ENCODE measurements at regions not wholly inside any gene's neighbourhood (a gene's known extent, or its start where the extent isn't known, plus 50 kb on each side); places are given as distances from the start of the nearest gene placed in this dataset.

DNA sequence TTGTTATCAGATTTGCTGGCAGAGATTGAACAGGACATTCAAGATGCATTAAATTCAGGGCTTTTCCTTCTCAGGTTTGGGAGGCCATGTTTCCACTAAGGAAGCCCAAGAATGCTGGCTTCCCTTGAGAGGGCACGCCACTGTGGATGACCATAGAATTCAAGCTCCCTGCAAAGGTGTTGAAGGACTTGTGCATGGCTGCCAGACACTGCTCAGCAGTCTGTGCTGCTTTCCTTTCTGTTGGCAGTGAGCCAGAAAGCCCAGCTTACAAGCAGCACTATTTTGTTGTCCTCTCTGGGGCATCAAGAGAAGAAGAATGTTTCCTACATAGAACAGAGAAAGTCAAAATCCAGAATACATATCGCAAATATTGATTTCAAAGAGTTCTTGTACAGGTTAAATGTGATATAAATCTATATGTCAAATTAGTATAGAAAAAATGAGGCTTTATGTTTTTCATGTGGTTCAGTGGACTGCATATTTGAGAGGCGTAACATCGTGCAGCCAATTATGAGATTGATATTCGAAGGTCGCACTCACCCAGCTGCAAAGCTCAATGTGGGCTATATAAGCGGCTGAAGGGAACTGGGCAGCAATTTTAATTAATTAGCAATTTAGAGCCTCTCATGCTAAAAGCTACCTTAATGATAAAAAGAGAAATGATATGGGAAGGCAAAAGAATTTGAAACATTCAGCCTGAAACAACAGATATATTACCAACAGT, 103.1 kb upstream of the ISL1 start:
- H3K36me3 Mint-ChIP-seq (ENCODE audit: insufficient read depth, unreplicated experiment) = no peaks in the 10 kb centered on the region
- BruUV-seq (replicated peaks) = no TSS peak
- H3K27ac Mint-ChIP-seq (ENCODE audit: unreplicated experiment) = no peak overlapping the region
- intact Hi-C loops (cut with micrococcal nuclease; ENCODE audit: unreplicated experiment) = loop anchor here (10.0 kb wide), 1 partner anchor 65 kb away; no protein-coding TSS in a partner anchor
- H3K27me3 Mint-ChIP-seq (ENCODE audit: unreplicated experiment) = no peaks in the 10 kb centered on the region
- CTCF ChIA-PET = no interaction called here
- H3K4me3 Mint-ChIP-seq (ENCODE audit: low read depth, unreplicated experiment) = no peak overlapping the region
- DNase-seq = no peak
- TF ChIP-seq, protein P1, sequence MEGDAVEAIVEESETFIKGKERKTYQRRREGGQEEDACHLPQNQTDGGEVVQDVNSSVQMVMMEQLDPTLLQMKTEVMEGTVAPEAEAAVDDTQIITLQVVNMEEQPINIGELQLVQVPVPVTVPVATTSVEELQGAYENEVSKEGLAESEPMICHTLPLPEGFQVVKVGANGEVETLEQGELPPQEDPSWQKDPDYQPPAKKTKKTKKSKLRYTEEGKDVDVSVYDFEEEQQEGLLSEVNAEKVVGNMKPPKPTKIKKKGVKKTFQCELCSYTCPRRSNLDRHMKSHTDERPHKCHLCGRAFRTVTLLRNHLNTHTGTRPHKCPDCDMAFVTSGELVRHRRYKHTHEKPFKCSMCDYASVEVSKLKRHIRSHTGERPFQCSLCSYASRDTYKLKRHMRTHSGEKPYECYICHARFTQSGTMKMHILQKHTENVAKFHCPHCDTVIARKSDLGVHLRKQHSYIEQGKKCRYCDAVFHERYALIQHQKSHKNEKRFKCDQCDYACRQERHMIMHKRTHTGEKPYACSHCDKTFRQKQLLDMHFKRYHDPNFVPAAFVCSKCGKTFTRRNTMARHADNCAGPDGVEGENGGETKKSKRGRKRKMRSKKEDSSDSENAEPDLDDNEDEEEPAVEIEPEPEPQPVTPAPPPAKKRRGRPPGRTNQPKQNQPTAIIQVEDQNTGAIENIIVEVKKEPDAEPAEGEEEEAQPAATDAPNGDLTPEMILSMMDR (IDR thresholded peaks at IDR 0.05; ENCODE audit: unreplicated experiment) = no peak
- no peaks in the 10 kb centered on the region for H3K4me1 Mint-ChIP-seq (ENCODE audit: low read depth, unreplicated experiment)
- peaks cover 3% of the 10 kb centered on the region for H3K9me3 Mint-ChIP-seq (ENCODE audit: low read depth, unreplicated experiment)

DNA sequence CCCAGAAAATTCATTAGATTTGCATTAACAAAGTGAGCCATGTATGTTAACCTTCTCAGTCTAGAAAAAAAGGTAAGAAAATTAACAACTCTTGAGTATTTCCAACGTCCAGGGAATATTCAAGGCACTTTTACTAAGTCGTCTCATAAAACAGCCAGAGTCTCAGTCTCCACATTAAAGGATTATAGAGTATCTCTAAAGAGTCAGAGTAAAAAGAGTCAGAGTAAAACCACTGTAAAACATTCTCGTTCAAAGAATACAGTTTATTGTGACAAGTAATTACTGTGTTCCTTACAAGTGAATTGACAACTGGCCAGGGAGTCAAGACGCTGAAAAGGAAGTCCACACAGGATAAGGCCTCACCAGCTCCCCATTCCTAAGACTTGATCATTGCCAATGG, 97.2 kb upstream of the ISL1 start:
- BruUV-seq (replicated peaks) = no TSS peak
- H3K27ac Mint-ChIP-seq (ENCODE audit: unreplicated experiment) = no peak overlapping the region
- CTCF ChIA-PET = interaction anchor here (0.5 kb wide), 1 partner anchor 1386 kb away, joined by 7 read pairs; no protein-coding TSS in a partner anchor

DNA sequence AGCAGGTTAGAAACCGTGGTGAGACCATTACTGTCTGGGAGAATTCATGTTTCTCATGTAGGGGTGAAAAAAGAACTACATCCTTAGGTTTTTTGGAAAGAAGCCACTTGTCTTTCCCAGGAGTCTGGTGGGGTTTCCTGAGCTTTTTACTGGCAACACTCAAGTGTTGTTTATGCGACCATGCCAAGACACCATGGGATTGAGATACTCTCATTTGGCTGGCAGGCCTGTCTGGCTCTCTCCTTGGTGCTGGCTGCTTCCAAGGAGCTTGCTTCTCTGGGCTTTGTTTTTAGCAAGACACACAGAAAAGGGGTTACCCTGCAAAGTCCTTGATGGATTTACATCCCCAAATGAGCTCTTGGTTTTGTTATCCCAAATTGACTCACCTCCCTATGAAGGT, 80.9 kb upstream of the ISL1 start:
- Mint-ChIP-seq H3K4me3 (ENCODE audit: low read depth, unreplicated experiment) (no peak overlapping the region), H3K36me3 (ENCODE audit: insufficient read depth, unreplicated experiment) (no peaks in the 10 kb centered on the region), H3K27me3 (ENCODE audit: unreplicated experiment) (no peaks in the 10 kb centered on the region), H3K27ac (ENCODE audit: unreplicated experiment) (no peak overlapping the region), H3K9me3 (ENCODE audit: low read depth, unreplicated experiment) (peaks cover 7% of the 10 kb centered on the region), H3K4me1 (ENCODE audit: low read depth, unreplicated experiment) (no peaks in the 10 kb centered on the region)
- CTCF ChIA-PET = no interaction called here
- TF ChIP-seq, protein P1 (IDR thresholded peaks at IDR 0.05; ENCODE audit: unreplicated experiment) = no peak
- no TSS peak for BruUV-seq (replicated peaks)
- no peak for DNase-seq
- intact Hi-C loops (cut with micrococcal nuclease; ENCODE audit: unreplicated experiment) = no loop called here

More for the DNA sequence above, 97.2 kb upstream of the ISL1 start:
- no peak for DNase-seq
- H3K4me1 Mint-ChIP-seq (ENCODE audit: low read depth, unreplicated experiment) = no peaks in the 10 kb centered on the region
- H3K9me3 Mint-ChIP-seq (ENCODE audit: low read depth, unreplicated experiment) = no peaks in the 10 kb centered on the region
- no peak overlapping the region for H3K4me3 Mint-ChIP-seq (ENCODE audit: low read depth, unreplicated experiment)
- intact Hi-C loops (cut with micrococcal nuclease; ENCODE audit: unreplicated experiment) = loop anchor here (10.0 kb wide), 1 partner anchor 59 kb away; no protein-coding TSS in a partner anchor
- H3K36me3 Mint-ChIP-seq (ENCODE audit: insufficient read depth, unreplicated experiment) = no peaks in the 10 kb centered on the region
- H3K27me3 Mint-ChIP-seq (ENCODE audit: unreplicated experiment) = no peaks in the 10 kb centered on the region
- TF ChIP-seq, protein P1 (IDR thresholded peaks at IDR 0.05; ENCODE audit: unreplicated experiment) = no peak

DNA sequence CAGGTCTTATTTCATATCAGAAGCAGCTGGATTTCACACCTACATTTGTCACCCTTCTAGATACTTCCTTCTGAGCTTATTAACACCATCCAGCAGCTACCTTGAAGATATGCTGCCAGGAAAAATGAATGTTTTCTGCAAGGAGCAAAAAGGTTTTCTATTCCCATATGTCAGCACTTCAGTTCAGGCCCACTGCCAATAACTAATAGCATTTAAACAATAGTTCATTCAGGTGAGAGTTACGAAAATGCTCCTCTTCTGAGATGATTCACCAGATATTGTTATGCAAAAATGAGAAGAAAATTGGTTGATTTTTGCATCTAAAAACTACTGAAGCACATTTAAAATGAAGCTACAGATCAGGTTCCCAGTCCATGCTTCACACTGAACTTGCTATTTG, 56.4 kb upstream of the ISL1 start:
- Mint-ChIP-seq H3K27me3 (ENCODE audit: unreplicated experiment) (no peaks in the 10 kb centered on the region), H3K36me3 (ENCODE audit: insufficient read depth, unreplicated experiment) (no peaks in the 10 kb centered on the region), H3K9me3 (ENCODE audit: low read depth, unreplicated experiment) (no peaks in the 10 kb centered on the region), H3K27ac (ENCODE audit: unreplicated experiment) (no peak overlapping the region), H3K4me1 (ENCODE audit: low read depth, unreplicated experiment) (no peaks in the 10 kb centered on the region), H3K4me3 (ENCODE audit: low read depth, unreplicated experiment) (no peak overlapping the region)
- BruUV-seq (replicated peaks) = no TSS peak
- DNase-seq = no peak
- TF ChIP-seq, protein P1 (IDR thresholded peaks at IDR 0.05; ENCODE audit: unreplicated experiment) = no peak
- intact Hi-C loops (cut with micrococcal nuclease; ENCODE audit: unreplicated experiment) = no loop called here
- CTCF ChIA-PET = interaction anchor here (0.5 kb wide), 1 partner anchor 267 kb away, joined by 5 read pairs; no protein-coding TSS in a partner anchor

Data from Calu3 (cell line).